HG03460 (cell line): ENCODE measurements at regions not wholly inside any gene's neighbourhood (a gene's known extent, or its start where the extent isn't known, plus 50 kb on each side); places are given as distances from the start of the nearest gene placed in this dataset.

Source experiments
- ATAC-seq: cut with Tn5 transposase; IDR thresholded peaks from one replicate; pipeline ENCODE4 v1.9.1; 2021; ENCODE audit not compliant: unreplicated experiment

DNA sequence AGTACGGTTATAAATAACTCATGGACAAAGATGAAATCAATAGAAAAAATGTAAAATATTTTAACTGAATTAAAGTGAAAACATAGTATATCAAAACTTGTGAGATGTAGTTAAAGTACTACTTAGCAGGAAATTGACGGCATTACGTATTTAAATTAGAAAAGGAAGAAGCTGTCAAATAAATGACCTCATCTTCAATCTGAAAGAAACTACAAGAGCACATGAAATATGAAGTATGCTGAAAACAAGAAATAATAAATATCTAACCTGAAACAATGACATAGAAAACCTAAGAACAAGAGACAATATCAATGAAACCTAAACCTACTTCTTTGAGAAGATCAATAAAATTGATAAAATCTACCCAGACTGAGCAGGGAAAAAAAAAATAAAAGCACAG is 122.2 kb upstream of the PDE4B start:
- no peak for ATAC-seq

DNA sequence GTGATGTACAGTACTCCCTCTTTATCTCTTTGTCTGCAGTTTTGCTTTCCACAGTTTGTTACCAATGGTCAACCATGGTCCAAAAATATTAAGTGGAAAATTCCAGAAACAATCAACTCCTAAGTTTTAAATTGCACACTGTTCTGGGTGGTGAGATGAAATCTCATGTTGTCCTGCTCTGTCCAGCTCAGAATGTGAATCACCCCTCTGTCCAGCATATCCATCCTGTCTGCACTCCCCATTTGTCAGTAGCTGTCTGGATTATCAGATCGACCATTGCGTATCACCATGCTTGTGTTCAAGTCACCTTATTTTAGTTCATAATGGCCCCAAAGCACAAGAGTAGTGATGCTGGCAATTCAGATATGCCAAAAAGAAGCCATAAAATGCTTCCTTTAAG is 118.2 kb upstream of the PDE4B start:
- ATAC-seq = no peak

DNA sequence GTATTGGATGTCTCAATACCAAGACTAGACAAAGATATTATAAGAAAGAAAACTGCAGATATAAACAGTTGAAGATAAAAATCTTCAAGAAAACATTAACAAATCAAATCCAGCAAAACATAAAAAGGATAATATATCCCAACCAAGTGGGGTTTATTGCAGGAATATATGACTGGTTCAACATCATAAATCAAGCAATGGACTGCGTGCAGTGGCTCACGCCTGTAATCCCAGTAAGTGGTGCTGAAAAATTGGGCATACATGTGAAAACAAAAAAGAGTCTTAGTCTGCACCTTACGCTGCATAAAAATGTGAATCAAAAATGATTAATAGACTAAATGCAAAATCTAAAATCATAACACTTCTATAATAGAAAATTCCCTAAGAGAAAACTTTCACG is 112.9 kb upstream of the PDE4B start:
- ATAC-seq = no peak

DNA sequence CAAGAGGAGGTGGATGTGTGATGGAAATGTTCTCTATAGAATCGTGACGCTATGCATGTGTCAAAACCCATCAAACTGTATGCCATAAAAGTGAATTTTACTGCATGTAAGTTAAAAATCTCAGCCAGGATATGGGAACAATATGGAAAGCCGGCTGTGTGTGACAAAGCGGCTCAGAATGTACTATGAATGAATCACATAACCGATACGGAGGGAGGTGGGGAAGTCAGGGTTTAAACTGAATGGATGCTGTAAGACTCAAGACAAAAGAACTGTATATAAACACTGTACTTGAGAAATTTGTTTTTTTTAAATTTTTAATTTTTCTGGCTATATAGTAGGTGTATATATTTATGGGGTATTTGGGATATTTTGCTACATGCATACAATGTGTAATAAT is 111.6 kb upstream of the PDE4B start:
- no peak for ATAC-seq

DNA sequence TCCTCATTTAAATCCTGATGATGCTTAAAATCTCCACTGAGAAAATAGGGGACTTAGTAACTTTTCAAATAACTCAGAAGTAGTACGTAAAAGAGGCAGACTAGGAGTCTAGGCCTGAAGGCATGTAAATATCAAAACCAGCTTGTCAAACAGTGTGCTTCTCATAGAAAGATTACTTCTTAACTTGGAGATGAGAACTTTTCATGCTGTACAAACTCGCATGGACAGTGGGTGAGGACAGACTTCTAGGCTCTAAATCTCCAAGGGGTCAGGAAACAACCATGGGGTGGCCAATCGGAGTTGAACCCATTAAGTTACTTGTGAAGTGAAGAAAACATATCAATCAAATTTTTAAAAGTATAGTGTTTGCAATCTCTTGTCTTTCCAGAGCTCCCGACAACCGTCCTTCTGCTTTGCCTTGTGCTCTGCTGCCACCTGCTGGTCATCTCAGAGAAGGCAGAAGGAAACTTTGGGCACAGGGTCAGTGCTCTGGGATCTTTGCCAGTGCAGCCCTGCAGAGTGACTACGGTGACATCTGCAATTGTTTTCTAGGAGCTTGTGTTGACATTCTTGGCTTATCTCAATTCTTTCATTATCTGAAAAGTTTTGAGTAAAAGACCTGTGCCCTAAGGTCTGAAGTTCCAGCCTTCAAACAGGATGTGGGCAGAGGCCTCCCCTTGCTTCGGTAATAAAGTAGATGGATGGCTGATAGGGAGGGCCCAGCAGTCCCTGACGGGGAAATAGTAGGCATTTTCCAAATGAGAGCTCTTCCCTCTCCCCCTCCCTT is 105.1 kb upstream of the PDE4B start:
- peak; percentile 84 for ATAC-seq

DNA sequence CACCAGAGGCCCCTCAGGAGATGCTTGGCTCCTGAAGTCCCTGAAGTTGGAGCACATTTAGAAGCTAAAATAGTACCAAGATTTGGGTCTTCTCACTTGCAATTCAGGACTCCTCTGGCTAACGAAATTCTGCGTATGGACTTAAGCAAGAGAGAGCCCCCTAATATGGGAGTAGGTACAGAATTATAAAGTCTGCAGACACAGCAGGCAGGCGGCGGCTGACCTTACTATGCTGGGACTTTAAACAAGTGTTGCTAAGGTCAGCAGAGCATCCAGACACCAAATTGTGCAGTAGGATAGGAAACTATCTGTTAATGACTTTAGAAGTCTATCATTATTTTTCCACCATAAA is 104.5 kb upstream of the PDE4B start:
- ATAC-seq = no peak

DNA sequence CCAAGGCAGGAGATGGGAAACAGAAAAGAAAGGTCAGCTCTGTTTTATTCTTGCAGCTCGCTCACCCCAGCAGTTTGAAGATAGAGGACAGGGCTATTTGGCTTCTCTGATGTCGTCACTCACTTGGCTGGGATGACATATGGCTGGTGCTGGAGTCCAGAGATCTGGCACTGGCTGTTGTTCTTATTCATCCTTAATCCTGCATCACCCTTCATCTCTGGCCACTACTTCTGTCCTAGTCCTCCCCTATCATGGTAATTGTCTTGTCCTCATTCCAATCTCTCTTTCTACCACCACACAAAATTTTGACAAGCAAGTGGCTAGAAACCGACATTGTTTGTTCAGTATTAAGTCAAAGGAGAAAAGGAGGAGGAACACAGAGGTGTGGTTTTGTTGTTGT is 103.8 kb upstream of the PDE4B start:
- ATAC-seq = no peak

DNA sequence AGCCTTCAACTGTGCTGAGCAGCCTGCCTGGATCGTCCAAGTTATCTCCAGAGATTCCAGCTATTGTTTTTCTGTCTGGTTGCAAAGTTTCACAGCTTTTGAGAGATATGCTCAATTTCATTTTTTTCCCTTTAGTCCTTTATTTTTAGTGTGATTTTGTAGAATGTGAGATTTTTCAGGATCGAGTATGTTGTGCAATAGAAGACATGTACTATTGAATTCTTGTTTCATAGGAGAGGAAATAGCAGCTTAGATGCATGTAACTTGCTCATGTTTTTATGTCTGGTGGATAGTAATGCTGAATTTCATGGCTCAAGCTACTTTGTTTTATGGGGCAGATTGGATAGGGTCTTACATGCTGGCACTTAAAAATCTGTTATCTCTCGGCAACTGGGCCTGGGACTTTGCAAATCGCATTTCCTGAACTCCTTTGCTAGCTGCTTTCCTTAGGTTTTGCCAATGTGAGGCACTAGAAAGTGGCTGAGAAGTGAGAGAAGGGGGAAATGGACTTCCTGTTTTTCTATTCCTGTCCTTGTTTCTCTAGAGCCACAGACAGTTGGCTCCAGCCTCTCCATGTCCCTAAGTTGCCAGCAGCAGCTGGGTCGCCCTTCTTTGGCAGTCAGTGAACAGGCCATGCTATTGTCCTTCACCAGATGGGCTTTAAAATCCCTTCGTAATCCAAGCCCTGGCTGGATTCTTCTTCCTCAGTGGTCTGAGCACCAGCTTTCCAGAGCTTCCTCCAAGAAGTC is 101.4 kb upstream of the PDE4B start:
- no peak for ATAC-seq

DNA sequence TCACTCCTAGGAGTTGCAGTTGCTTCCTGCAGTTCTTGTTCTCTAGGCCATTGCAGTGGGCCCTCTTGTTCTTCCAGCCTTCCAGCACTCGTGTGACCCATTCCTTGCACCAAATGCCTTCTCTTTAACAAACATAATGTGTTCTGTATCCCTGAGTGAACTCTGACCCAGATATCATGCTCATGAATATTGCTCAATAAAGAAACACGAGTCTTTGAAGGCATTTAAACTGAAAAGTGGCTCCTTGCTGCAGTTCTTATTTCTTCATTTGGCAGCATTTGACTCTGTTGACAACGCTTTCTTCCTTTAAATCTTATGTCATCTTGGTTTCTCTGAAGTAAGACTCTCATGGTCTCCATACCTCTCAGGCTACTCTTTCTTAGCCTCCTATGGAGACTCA is 100.7 kb upstream of the PDE4B start:
- ATAC-seq = no peak

DNA sequence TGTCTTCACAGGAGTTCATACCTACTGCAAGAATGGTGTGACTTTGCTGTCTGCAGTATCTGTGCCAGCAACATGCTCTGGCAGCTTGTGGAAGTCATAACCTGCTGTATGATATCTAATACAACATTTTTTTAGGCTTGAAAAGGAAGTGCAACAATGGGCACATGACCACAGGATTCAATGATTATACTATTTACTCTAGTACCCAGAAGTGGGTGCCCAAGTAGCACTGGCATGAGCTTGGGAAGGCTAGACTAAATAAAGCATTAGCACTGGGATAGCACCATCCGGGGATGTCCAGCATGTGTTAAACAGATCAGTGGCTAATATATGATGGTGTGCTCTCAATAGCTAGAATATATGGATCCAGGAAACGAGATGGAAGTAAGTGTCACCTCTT is 98.6 kb upstream of the PDE4B start:
- ATAC-seq = no peak

DNA sequence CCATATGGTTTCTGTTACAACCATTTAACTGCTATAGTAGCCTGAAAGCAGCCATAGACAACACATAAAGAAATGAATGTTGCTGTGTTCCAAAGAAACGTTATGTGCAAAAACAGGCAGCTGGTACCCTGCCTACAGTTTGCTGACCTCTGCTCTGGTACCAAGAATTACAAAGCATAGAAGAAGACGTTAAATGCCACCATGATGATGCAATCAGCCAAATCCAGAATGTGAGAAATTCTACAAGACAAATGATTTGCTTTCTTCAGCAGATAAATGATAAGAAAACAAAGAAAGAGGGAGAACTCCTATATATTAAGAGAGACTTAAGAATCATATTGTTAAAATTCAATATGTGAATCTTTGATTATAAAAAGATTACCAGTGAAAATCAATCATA is 97.8 kb upstream of the PDE4B start:
- no peak for ATAC-seq

DNA sequence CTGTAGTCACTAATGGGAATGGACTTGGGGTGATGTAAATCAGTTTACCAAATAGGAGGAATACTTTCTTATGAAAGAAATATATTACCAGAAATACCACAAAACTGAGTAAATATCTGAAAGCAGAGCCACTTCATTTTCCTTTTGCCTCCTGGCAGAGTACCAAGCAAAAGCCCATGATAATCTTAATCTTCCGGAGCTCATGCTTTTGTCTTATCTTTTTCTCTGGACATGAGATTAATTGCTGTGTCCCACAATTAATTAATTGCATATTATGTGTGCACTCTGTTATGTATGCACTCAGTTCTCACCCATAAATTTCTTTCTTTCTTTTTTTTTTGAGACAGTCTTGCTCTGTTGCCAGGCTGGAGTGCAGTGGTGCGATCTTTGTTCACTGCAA is 94.1 kb upstream of the PDE4B start:
- ATAC-seq = no peak

DNA sequence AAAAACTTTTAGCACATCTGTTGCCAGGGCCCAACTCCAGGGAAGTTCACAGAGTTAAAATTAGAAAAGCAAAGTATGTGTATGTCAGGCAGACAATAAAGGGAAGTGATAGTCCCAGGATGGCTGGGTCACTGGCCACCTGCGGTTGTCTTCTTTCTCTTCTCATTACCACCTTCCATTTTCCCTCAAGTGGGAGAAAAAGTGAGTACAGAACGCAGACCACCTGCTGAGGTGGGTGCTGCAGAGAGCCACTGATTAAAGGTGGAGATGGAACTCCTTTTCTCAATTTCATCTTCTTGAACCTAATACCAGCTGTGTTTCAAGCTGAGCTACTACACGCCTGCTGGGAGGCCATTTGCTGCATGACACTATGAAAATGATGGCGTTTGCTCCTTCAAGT is 88.8 kb upstream of the PDE4B start:
- ATAC-seq = no peak

DNA sequence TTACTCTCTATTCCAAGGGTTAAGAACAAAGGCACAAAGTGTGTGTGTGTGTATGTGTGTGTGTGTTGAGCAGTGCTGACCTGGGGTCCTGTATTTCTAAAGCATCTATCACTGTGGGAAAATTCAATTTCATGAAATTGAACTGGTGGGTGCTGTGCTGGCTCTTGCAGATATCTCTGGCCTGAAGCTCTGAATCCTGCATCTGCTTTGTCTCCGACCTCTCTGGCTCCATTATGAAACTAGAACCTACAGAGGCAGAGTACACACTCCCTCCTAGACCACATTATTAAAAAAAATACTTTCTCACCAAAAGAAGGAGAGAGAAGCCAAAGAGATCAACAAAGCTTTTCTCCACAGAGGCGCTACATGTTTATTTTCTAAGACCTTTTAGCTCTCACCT is 88.4 kb upstream of the PDE4B start:
- ATAC-seq = no peak

DNA sequence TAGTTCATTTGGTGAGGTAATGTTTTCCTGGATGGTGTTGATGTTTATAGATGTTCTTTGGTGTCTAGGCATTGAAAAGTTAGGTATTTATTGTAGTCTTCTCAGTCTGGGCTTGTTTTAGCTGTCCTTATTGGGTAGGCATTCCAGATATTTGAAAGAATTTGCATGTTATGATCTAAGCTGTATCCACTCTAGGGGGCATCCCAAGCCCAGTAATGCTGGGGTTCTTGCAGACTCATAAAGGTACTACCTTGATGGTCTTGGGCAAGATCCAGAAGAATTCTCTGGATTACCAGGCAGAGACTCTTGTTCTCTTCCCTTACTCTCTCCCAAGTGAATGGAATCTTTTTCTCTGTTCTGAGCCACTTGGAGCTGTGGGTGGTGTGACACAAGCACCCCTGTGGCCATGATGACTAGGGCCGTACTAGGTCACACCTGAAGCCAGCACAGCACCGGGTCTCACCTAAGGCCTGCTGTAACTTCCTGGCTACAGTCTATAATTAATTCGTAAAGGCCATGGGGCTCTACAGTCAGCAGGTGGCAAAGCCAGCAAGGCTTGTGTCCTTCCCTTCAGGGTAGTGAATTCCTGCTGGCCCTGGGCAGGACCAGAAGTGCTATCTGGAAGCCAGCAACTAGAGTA is 74.8 kb upstream of the PDE4B start:
- ATAC-seq = no peak

DNA sequence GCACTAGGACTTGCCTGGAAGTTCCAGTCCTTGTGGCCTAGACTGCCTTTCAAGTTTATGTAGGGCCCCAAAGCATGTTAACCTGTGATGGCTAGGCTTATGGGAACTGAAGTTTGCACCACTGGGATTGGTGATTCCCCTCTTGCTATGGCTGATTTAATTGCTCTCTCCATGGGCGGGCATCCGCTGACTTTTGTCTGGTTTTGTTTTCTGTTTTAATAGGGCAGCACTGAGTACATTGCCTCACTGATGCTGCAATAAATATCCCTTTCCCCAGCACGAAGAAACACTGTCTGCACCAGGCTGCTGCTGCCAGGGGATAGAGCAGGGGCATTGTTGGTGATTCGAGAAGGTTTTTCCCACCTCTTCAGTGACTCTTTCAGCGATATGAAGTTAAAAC is 73.3 kb upstream of the PDE4B start:
- ATAC-seq = no peak

DNA sequence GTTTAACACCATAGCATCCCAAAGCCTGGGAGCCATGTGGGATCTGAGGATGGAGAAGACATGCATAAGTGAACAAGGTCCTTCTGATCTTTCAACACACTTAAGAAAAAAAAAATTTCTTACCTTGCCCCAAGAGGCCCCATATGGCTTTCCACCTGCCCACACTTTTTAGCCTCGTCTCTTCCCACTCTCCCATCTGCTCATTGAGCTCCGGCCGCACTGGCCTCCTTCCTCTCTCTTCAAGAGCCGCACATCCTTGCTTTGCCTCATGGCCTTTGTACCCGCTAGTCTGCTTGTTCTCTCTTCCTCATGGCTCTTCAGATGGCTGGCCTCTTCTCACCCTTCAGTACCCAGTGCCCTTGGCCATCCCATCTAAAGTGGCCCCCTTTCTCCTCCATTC is 70.2 kb upstream of the PDE4B start:
- ATAC-seq = no peak

DNA sequence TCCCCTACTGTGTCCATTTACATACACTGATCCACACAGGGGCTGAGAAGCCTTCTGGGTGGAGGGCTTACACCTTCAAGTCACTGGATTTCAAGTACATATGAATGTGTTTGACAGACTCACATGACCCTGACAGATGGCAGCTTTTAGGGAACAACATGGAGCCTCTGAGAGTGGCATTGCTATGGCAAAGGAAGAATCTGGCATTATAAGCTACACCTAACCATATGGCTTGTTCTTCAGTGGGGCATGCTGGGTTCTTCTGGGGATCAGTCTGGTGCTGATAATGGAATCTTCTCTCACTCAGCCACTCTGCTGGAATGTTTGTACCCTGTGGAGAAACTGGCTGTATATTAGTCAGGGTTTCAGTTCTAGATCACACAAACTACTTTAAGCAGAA is 68.5 kb upstream of the PDE4B start:
- no peak for ATAC-seq

DNA sequence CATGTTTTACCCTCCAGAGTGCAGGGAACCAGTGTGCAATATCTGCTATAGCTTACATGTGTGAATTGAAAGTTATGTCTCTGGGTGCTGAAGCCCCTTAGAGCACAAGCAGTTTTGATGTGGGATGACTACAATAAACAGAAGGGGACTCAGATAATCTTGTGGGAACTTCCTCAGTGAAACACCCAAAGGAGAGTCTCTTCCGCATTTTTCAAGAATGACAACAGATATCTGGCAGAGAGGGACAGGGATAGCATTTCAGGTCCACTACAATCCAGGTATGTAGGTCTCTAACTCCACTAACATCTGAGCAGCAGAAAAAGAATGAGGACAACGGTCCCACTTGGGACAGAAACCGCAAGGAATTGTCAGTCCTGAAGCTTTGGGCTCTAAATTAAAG is 67.6 kb upstream of the PDE4B start:
- no peak for ATAC-seq

DNA sequence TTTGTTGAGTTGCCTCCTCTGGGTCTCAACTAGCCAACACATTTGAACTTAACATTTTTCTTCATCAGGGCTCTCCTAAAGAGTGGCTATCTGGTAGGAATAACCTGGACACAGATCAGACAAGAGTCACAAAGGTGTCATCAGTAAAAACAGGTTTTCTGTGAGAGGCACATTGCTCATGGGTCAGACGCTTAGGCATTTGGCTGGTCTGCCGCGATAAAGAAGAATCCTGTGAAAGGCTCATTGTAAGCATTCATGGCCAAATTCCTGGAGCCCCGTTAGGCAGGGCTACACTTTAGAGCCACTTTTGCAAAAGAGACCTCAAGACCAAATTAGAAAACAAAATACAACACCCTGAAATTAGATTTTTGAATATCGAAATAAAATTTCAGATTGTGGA is 64.2 kb upstream of the PDE4B start:
- ATAC-seq = no peak

DNA sequence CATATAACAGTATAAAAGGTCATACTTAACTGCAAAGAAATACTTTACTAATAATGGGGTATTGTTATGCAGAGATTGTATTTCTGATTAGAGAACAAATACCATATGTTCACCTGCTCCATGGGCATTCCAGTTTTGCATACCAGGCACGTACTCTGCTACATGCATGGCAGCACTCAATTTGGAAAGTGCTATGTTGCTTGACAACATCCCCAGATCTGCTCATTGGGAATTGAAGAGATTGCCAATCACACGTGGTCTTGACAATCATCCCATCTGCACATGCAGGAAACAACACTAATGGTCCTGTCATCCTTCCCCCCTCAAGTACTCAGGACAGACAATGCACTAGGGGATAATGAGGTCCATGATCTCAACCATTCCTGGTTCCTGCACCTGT is 63.4 kb upstream of the PDE4B start:
- no peak for ATAC-seq

DNA sequence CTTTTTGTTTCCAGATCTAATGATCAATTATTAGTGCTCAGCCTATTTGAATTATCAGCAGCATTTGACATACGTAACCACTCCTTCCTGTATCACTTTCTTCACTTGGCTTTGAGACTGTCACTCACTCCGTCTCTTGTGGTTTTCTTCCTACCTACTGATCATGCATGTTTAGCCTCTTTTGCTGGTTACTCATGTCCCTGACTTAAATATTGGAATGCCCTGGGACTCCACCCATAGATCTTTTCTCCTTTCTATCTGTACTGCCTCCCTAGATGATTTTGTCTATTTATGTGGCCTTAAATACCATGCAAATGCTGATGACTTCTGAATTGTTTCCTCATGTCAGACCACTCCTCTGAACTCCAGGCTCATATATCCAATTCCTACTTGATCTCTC is 57.7 kb upstream of the PDE4B start:
- no peak for ATAC-seq
